NCI-H774 (cell line): ENCODE measurements at regions not wholly inside any gene's neighbourhood (a gene's known extent, or its start where the extent isn't known, plus 50 kb on each side); places are given as distances from the start of the nearest gene placed in this dataset.
"Not testable (repeated sequence)": the region's sequence is repeated elsewhere in the genome, so short reads cannot be mapped to it uniquely, and the experiment has no call there.

ENCODE experiments used
- DNase-seq: peaks from one replicate; lab custom pipeline; 2025; lab: John Stamatoyannopoulos, UW

DNA sequence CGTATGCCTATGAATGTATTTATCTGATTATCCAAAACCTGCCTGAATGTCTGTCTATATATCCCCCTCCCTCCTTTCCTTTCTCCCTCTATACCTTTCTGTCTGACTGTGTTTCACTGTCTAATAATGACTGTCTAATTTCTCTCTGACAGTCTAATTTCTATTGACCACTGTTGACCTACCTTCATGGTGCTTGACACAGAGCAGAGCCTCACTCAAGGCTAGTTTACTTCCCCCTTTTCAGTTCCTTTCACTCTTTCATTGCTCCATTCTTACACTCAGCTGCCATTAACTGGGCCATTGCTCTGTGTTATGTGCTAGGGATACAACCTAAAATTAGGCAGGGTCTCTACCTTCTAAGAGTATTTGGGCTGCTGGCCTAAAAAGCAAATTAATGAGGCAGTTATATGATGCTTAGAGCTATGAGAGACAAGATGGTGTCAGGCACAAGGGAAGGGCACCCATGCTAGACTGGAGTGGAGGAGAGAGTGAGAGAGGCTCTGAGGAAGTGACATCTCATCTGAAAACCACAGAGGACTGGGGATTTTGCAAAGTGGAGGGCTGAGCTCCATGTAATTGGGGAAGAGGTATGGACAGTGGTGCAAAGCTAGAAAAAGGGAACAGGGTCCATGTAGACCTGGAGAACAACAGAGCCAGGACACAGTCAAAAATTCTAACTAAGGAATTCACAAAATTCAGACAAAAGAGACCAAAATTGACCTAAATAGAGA is 348.6 kb upstream of the CHRNA7 start:
- DNase-seq, result not testable (repeated sequence)

- not testable (repeated sequence) for DNase-seq
Measured at GRCh38 chr15:31687088-31687487, 343.2 kb upstream of the CHRNA7 start.

DNA sequence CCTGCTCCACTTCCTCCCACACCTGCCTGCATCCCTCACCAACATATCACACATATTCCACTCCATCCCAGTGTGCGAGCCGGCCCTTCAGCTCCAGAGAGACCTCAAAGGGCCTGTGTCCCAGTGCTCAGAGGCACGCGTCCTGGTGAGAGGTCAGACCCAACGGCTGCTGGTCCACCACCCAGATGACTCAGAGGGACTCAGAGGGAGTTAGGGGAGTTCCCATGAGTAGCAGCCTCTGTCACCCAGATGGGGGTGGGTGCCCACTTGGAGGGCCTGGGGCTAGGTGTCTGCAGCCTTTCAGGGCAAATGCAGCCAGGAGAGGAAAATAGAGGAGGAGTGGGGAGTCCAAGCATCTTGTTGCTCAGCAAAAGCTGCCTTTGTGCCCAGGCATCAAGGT is 333.8 kb upstream of the CHRNA7 start:
- not testable (repeated sequence) for DNase-seq

GRCh38 chr15:31705076-31705678 is 325.1 kb upstream of the CHRNA7 start:
- not testable (repeated sequence) for DNase-seq

GRCh38 chr15:31707944-31708702 is 322.2 kb upstream of the CHRNA7 start:
- not testable (repeated sequence) for DNase-seq

DNA sequence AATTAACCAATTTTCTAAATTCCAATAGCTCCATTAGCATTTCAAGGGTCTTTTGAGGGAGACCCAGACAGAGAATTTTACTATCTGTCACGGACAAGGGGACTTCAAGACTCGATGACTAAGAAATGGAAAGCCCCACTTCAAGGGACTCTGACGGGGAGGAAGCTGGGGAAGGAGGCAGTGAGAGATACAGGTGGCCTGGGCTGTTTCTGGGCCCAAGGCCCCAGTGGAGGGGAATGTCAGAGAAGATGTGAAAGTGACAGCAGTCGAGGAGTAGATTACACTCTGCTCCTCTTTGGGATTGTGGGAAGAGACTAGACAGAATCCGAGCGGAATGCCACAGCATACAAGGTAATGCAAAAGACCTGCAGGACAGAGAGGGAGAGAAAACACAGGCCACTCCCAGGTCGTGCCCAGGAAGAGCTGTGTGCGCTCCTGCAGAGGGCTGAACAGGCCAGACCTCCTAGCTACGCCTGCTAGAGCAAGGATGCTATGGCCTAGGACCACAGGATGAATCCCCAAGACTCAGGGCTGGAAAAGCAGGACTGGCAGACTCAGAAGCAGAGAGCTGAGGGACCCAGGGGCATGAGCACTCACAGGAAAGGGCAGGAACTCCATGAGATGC is 321.5 kb upstream of the CHRNA7 start:
- DNase-seq, result not testable (repeated sequence)

DNA sequence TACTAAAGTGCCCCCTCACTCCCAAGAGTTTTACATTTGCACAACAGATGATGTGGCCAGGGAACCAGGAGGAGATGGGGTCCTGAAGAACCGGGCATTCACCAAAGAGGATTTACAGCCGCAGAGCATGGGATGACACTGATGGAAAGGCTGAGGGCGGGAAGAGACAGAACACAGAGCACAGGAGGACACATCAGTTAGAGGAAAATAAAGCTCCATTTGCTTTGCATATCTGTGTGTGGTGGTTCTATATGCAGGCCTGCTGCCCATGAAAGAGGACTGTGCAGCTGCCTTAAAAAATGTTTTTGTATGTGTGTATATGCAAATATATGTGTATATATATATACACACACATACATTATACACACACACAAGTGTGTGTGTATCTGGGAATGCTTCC is 320.8 kb upstream of the CHRNA7 start:
- not testable (repeated sequence) for DNase-seq

DNA sequence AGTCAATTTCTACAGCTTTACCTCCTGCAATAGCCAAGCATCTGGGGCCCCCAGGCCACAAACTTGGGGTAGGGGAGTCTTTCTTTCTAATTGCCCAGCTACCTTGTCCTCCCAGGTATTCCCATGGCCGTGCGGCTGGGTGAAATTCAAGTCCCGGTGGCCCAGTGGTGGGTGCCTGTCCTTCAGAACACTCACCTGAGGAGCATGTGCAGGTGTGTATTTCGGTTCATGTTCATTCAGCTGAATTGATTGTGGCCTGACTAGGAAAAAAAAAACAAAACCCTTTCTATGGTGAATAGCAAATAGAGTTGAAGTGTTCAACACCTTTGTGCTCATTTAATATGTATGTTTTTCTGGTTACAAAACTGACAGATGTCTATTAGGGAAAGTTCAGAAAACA is 319.5 kb upstream of the CHRNA7 start:
- not testable (repeated sequence) for DNase-seq

DNA sequence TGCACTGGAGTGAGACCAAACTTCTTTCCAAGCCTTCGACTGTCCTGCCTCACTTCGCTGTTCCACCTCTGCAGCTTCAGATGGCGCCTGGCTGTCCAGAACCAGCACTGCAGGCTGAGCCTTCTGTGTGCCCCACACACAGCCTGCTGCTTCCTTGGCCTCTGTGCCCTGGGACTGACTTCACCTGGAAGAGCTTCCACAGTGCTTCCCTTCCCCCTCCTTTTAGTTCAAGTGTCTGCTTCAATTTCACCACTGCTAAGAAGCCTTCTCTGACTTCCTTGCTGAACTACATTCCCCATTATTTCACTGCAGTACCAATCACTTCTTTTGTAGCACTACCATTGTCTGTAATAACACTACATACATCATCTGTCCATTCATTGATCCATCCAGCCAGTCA is 315.1 kb upstream of the CHRNA7 start:
- not testable (repeated sequence) for DNase-seq

- DNase-seq, result not testable (repeated sequence)
Measured at GRCh38 chr15:31718625-31719024, 311.7 kb upstream of the CHRNA7 start.

DNA sequence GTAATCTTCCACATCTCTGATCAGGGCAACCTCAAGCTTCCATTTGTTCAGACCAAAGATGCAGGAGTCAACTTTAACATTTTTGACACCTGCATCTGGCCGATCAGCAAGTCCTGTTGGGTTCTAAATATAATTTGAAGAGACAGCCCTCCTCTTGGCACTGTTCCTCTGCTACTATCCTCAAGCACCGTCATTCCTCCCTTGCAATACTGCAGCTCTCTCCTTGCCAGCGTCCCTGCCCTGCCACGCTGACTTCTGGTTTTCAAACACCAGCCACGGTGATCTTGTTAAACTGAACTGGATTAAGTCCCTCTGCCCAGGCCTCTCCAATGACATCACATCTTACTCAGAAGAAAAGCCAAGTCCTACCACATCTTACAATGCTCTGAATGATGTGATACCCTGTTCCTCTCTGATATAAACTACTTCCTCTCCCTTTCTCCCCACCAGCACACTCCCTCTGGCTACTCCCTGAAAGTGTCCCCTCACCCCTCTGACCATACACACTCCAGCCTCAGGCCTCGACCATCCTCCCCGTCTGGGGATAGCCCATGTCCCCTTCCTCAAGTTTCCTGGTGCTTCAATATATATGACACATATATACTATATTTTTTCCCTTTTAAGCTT is 310.8 kb upstream of the CHRNA7 start:
- not testable (repeated sequence) for DNase-seq

DNA sequence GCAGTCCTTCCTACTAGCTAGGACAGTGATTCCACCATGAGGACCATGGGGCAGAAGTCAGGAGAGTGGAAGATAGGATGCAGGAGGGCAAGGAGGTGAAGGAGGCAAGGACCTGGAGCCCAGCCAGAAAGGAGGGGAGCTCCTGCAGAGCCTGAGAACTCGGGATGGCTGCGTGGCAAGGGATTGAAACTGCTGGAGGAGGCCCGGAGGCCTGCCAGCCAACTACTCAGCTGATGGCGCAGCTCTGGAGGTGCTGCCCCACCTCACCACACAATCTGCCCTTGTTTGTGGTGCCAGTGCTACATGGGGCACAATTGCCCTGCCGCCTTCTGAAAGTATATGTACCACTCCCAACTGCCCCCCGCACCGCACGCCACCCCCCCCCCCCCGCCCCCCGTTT is 307.3 kb upstream of the CHRNA7 start:
- DNase-seq, result not testable (repeated sequence)

DNA sequence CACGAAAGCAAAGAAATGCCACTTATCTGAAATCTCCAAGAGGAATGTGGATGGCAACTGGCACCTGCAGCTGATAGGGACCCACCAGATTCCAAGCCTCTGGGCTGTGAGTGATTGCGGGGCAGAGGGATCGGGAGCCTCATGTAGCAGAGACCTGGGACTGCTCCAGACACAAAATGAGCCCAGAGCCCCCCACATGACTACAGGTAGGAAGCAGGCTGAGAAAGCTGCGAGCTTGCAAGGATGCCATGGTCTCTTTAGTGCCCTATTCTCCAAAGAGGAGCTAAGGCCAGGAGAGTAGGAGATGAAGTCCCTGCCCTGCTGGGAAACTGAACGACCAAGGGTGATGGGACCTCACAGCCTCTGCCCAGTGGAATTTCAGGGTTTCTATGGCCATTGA is 305.4 kb upstream of the CHRNA7 start:
- not testable (repeated sequence) for DNase-seq

DNA sequence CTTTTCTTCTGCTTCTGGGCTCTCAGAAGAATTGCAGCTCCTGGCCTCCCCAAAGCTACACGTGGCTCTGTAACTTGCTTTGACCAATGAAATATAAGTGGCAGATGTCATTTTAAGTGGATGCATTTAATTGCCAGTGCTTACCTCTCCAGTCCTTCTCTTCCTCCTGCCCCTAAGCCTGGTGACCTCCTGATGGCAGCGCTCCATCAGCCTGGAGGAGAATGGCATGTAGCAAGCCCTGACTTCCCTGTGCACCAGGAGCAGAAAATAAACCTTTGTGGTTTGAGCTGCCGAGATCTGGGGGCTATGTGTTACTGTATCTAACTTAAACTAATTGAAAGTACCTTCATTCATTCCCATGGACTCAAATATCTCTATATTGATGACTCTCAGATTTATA is 304.7 kb upstream of the CHRNA7 start:
- DNase-seq, result not testable (repeated sequence)

GRCh38 chr15:31727612-31728011 is 302.7 kb upstream of the CHRNA7 start:
- DNase-seq, result no peak

DNA sequence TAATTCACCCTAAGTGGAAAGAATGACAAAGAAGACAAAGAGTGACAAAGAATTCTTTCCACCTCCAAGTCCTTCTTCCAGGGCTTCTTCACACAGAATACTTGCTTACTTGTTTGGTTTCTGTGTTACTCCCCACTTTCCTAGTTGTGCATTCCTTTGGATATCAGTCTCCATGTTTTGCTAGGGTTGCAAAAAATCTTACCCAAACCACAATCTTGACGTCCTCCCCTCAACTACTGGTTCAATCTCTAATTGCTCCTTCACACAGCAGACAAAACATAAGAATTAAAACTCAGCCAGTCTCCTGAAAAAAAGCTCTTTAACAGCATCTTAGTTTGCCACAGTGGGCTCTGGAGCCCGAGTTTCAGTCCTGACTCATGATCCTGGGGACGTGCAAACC is 297.6 kb upstream of the CHRNA7 start:
- DNase-seq, result no peak

DNA sequence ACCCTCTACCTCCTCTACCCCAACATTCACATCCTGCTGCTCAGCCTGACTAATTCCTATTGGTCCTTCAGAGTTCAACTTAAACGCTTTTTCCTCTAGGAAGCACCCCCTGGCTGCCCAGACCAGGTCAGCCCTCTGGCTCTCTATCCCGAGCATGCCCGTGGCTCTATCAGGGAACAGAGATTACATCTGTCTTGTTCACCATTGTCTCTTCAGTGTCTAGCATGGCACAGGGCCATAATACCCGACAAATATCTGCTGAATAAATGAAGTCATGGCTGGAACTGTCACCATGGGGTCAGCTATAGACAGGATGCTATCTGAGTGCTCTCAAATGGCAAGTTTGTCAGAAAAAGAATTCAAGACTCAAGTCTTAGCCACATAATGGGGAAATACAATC is 296.9 kb upstream of the CHRNA7 start:
- no peak for DNase-seq

DNA sequence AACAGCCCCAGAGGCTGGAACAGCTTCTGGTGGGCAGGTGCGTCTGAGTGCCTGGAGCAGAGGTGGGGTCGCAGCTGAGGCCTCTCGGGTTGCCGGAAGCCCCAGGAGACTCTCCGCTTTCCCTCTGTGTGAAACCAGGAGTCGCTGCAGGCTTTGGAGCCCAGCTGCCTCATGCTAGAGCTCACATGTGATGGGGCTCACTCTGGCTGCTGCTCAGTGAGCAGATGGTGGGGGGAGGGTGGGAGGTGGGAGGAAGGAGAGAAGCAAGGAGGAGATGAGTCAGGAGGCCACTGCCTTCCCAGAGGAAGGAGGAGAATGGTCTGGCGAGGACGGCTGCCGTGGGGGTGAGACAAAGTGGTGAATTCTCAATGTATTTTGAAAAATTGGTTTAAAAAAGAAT is 290.1 kb upstream of the CHRNA7 start:
- no peak for DNase-seq

- no peak for DNase-seq
Measured at GRCh38 chr15:31745841-31746240, 284.5 kb upstream of the CHRNA7 start.

DNA sequence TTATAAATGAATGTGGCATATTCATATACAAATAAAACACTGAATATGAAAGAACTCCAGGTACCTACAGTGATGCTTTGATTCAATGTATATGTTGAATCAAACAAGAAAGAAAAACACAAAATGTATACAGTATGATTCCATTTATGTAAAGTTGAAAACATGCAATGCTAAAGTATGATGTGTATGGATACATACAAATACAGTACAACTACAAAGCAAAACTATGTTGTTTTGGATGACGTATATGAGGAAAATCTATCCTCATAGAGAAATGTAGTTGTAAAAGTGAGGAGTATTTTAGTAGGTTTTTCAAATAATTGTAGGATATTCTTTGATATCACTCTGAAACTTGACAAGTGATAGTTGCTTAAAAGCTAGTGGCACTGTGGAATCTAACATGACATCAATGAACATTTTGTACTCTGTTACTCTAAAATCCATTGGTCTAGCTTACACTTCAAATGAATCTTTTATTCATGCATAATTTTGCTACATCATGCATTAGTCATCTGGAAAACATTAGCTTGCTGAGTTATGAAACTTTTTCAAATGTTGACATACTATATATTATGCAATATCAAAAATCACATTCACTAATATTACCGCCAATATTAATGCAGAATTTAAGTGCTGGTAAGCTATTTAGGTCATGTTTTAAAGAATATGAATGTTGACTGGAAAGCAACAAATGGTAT is 278.1 kb upstream of the CHRNA7 start:
- no peak for DNase-seq

DNA sequence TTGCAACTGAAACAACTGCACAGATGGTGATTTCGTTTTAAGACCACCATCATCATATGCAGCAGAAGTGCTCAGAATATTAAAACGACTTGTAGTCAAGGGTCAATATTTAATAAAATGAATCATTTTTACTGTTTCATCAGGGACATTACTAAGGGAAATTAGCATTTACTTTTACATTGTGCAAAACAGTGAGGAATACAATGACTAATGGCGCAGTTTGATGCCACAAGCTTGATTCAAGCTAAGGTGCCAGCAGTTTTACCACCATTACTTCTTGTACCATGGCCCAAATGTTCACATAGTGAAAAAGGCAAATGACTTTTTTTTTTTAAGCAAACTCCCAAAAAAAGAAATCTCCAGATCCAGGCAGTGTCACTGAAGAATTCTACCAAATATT is 277.4 kb upstream of the CHRNA7 start:
- no peak for DNase-seq
